ENCODE measurements at regions not wholly inside any gene's neighbourhood (a gene's known extent, or its start where the extent isn't known, plus 50 kb on each side); places are given as distances from the start of the nearest gene placed in this dataset.

DNA sequence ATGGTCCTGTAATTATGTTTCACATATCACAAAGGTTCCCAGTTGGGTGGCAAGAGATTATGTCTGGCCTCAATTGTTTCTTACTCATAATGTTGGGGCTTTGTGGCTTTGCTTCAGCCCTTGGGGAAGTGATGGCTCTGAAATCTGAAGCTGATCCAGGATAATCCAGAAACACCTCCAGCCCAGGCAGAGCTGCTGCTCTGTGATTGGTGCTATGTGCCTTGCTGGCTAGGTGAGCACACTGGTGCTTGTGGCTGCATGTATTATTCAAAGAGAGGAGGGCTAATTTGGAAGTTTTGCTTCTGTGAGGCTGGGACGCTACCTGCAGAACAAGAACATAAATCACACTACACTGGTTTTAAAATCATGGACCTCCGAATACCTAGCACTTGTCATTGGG lies 346.6 kb upstream of the MGMT start:
- Histone ChIP-seq H3K36me3 (ENCODE audit: insufficient read depth, low read length) (no peaks in the 10 kb centered on the region), H3K27me3 (ENCODE audit: control insufficient read depth, insufficient read depth, low read length) (no peaks in the 10 kb centered on the region), H3K9me3 (replicated peaks; ENCODE audit: low read length) (peaks cover 5% of the 10 kb centered on the region), H3K4me3 (ENCODE audit: low read length) (no peak overlapping the region), H3K4me1 (ENCODE audit: control insufficient read depth, insufficient read depth, low read length) (no peaks in the 10 kb centered on the region), H3K9ac (ENCODE audit: low read depth, low read length) (no peak overlapping the region), H3K4me2 (ENCODE audit: low read length) (no peak overlapping the region)

DNA sequence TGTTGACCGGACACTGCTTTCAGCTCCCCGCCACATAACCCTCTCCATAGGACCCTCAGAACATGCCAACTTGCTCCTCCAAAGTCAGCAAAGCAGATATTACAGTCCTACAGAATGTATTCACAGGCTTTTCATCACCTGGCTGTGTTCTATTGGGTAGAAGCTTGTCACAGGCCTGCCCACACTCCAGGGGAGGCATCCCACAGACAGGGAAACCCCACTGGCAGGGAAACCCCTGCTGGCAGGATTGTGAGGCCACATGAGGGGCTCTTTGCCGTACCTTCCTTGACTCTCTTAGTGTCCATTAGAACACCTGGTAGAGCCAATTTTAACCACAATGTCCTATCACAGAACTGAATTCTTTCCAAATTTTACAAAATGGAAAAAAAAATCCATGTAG lies 344.2 kb upstream of the MGMT start:
- H3K9me3 ChIP-seq (replicated peaks; ENCODE audit: low read length), result peaks cover 3% of the 10 kb centered on the region
- no peaks in the 10 kb centered on the region for H3K27me3 ChIP-seq (ENCODE audit: control insufficient read depth, insufficient read depth, low read length)
- H3K4me3 ChIP-seq (ENCODE audit: low read length), result no peak overlapping the region
- H3K36me3 ChIP-seq (ENCODE audit: insufficient read depth, low read length), result no peaks in the 10 kb centered on the region
- H3K9ac ChIP-seq (ENCODE audit: low read depth, low read length), result no peak overlapping the region
- no peaks in the 10 kb centered on the region for H3K4me1 ChIP-seq (ENCODE audit: control insufficient read depth, insufficient read depth, low read length)
- H3K4me2 ChIP-seq (ENCODE audit: low read length), result no peak overlapping the region

DNA sequence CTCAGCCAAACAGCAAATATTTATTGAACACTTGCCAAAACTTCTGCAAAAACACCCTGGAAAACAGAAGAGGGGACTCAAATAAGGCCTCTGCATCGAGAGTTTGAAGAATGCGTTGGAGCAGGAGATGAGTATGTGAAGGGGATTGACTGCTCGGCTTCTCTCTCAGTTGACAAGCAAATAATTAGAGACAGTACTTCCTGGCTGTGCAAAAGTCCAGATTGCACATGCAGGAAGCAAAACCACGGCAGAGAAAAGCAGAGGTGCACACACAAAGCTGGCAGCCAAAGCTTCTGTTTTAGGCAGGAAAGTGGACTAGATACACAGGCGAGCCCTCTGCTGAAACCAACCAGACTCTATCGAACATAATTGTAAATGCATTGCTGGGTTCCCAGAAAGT lies 343.6 kb upstream of the MGMT start:
- Histone ChIP-seq H3K4me2 (ENCODE audit: low read length) (no peak overlapping the region), H3K4me3 (ENCODE audit: low read length) (no peak overlapping the region), H3K9me3 (replicated peaks; ENCODE audit: low read length) (no peaks in the 10 kb centered on the region), H3K27me3 (ENCODE audit: control insufficient read depth, insufficient read depth, low read length) (no peaks in the 10 kb centered on the region), H3K36me3 (ENCODE audit: insufficient read depth, low read length) (no peaks in the 10 kb centered on the region), H3K4me1 (ENCODE audit: control insufficient read depth, insufficient read depth, low read length) (no peaks in the 10 kb centered on the region), H3K9ac (ENCODE audit: low read depth, low read length) (no peak overlapping the region)

DNA sequence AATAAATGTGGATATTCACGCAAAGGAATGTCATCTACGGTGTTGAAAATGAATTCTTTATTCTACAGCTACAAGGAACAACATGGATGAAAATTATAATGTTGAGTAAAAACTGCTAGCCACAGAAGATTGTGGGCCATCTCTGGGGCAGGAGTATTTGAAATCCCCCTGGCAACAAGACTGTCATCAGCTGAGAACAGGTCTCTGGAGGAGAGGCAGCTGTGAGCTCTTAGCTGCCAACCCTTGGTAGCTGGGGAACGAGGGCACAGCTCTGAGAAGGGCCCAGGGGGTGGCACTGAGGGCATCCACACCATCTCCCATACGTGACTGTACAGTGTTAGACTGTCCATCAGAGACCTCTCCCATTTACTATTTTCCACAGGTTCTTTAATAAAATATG lies 340.1 kb upstream of the MGMT start:
- Histone ChIP-seq H3K4me3 (ENCODE audit: low read length) (no peak overlapping the region), H3K27me3 (ENCODE audit: control insufficient read depth, insufficient read depth, low read length) (no peaks in the 10 kb centered on the region), H3K36me3 (ENCODE audit: insufficient read depth, low read length) (no peaks in the 10 kb centered on the region), H3K4me1 (ENCODE audit: control insufficient read depth, insufficient read depth, low read length) (no peaks in the 10 kb centered on the region), H3K9me3 (replicated peaks; ENCODE audit: low read length) (no peaks in the 10 kb centered on the region), H3K4me2 (ENCODE audit: low read length) (no peak overlapping the region), H3K9ac (ENCODE audit: low read depth, low read length) (no peak overlapping the region)

DNA sequence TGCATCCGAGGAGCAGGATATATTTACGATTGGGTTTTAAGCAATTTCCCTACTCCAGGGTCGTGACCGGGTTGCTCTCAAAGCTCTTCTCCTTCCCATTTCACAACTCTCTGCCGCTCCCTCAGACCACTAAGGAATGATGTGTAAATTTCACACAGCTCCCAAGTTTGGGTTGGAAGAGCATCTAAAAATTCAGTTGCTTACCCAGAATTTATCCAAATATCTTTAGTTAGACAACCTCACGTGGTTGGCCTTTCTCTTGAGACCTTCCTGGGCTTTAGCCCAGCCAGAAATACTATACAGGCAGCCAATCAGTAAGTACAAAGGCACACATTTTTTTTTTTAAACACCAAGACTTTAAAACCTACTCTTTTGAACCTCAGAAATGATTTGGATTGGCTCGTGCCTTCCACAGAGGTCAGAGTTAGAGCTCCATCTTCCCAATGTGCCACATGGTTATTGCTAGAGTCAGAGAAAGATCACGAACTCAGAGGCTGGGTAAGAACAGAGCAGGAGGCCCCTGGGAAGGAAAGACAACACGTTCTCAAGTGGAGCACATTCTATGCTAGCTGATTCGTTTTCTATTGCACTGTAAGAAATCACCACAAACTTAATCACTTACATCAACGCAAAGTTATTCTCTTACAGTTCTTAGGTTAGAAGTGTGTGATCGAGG lies 335.4 kb upstream of the MGMT start:
- Histone ChIP-seq H3K9ac (ENCODE audit: low read depth, low read length) (no peak overlapping the region), H3K4me1 (ENCODE audit: control insufficient read depth, insufficient read depth, low read length) (no peaks in the 10 kb centered on the region), H3K4me3 (ENCODE audit: low read length) (no peak overlapping the region), H3K9me3 (replicated peaks; ENCODE audit: low read length) (no peaks in the 10 kb centered on the region), H3K36me3 (ENCODE audit: insufficient read depth, low read length) (no peaks in the 10 kb centered on the region), H3K27me3 (ENCODE audit: control insufficient read depth, insufficient read depth, low read length) (no peaks in the 10 kb centered on the region), H3K4me2 (ENCODE audit: low read length) (no peak overlapping the region)

DNA sequence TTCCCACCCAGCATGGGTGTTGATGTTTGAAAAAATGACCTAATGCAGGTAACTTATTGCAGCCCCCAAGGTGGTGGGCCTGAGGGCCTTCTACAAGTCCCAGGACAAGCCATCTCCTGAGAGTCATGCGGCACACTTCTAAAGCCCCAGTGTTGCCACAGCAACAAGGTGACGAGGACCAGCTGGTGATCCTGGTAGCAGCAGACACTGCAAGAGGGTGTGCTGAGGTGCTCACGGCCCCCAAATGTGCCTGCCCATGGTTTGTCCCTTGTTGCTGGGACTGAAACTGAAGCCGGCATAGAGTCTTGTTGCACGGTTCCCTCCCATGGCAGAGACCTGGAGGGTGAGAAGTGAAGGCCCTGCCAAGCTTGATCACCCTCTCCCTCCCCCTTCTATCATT lies 333.2 kb upstream of the MGMT start:
- no peaks in the 10 kb centered on the region for H3K27me3 ChIP-seq (ENCODE audit: control insufficient read depth, insufficient read depth, low read length)
- no peaks in the 10 kb centered on the region for H3K9me3 ChIP-seq (replicated peaks; ENCODE audit: low read length)
- H3K4me1 ChIP-seq (ENCODE audit: control insufficient read depth, insufficient read depth, low read length), result no peaks in the 10 kb centered on the region
- no peak overlapping the region for H3K4me3 ChIP-seq (ENCODE audit: low read length)
- no peak overlapping the region for H3K4me2 ChIP-seq (ENCODE audit: low read length)
- no peak overlapping the region for H3K9ac ChIP-seq (ENCODE audit: low read depth, low read length)
- H3K36me3 ChIP-seq (ENCODE audit: insufficient read depth, low read length), result no peaks in the 10 kb centered on the region

DNA sequence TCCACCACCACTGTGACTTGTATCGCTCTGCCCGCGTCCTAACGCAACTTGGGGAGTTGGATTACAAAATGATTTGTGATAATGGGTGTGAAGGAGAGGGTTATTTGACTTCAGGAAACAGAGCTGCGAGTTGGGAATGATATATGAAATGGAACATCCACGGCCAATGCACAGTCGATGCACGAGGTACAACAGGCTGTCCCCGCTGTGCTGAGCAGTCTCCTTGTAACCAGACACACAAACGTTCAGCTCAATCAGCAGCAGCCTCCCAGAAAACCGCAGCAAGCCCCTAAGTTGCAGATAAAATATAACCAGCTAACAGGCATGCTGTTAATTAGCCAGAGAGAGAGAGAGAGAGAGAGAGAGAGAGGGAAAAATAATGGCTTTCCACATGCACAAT lies 332.7 kb upstream of the MGMT start:
- no peaks in the 10 kb centered on the region for H3K9me3 ChIP-seq (replicated peaks; ENCODE audit: low read length)
- no peaks in the 10 kb centered on the region for H3K36me3 ChIP-seq (ENCODE audit: insufficient read depth, low read length)
- H3K4me1 ChIP-seq (ENCODE audit: control insufficient read depth, insufficient read depth, low read length), result no peaks in the 10 kb centered on the region
- H3K4me2 ChIP-seq (ENCODE audit: low read length), result no peak overlapping the region
- no peaks in the 10 kb centered on the region for H3K27me3 ChIP-seq (ENCODE audit: control insufficient read depth, insufficient read depth, low read length)
- no peak overlapping the region for H3K9ac ChIP-seq (ENCODE audit: low read depth, low read length)
- H3K4me3 ChIP-seq (ENCODE audit: low read length), result no peak overlapping the region

DNA sequence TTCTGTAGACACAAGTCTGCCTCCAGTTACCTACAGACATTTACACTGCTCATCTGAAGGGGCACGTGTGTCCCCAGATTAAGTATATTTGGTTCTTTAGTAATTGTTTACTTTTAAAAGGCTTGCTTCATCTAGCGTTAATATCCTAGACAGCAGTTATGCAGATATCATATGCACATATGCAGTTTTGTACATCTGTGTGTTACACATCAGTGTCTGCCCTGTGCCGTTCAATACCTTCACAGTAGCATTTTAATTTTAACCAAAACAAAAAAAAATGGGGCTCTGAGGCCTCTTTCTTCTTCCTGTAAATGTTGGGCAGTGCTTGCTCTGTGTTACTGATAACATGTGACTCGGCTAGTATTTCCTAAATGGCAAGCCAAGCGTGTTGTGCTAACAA lies 331.4 kb upstream of the MGMT start:
- Histone ChIP-seq H3K4me3 (ENCODE audit: low read length) (no peak overlapping the region), H3K36me3 (ENCODE audit: insufficient read depth, low read length) (no peaks in the 10 kb centered on the region), H3K4me1 (ENCODE audit: control insufficient read depth, insufficient read depth, low read length) (no peaks in the 10 kb centered on the region), H3K4me2 (ENCODE audit: low read length) (no peak overlapping the region), H3K9ac (ENCODE audit: low read depth, low read length) (no peak overlapping the region), H3K9me3 (replicated peaks; ENCODE audit: low read length) (no peaks in the 10 kb centered on the region), H3K27me3 (ENCODE audit: control insufficient read depth, insufficient read depth, low read length) (no peaks in the 10 kb centered on the region)

DNA sequence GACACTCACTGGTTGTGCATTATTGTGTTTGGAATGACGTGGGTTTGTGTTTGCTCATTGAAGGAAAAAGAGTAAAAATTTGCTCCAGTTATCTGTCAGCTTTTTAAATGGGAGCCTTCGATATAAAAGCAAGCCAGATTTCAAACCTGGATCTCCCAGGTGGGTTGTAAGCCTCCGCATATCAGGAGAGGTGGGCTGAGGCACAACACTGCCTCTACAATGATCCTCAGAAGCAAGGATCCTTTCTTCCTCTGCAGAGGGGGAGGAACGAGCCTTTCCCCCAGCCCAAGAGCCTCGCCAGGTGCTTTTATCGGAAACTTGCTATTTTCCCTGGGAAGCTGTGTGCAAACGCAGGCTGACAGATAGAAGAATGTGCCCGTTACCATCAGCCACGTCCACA lies 331.0 kb upstream of the MGMT start:
- Histone ChIP-seq H3K4me1 (ENCODE audit: control insufficient read depth, insufficient read depth, low read length) (no peaks in the 10 kb centered on the region), H3K9me3 (replicated peaks; ENCODE audit: low read length) (no peaks in the 10 kb centered on the region), H3K27me3 (ENCODE audit: control insufficient read depth, insufficient read depth, low read length) (no peaks in the 10 kb centered on the region), H3K9ac (ENCODE audit: low read depth, low read length) (no peak overlapping the region), H3K4me2 (ENCODE audit: low read length) (no peak overlapping the region), H3K4me3 (ENCODE audit: low read length) (no peak overlapping the region), H3K36me3 (ENCODE audit: insufficient read depth, low read length) (no peaks in the 10 kb centered on the region)

DNA sequence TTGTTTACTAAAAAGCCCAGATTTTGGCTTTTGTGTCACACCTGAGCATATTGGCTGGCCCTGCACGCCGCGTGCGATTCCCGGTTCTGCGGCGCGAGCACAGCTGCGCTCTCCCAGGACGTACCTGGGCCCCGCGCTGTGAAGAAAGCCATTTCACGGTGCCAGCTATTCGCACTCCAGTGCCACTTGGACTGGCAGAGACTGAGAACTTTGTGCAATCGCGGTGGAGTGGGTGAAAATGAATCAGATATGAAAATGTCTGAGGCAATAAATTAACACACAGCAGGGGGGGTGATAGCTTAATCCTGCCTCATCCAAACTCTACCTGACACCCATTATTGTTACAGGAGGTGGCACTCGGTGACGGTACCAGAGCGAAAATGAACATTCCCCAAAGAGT lies 330.1 kb upstream of the MGMT start:
- no peak overlapping the region for H3K4me2 ChIP-seq (ENCODE audit: low read length)
- no peaks in the 10 kb centered on the region for H3K36me3 ChIP-seq (ENCODE audit: insufficient read depth, low read length)
- no peaks in the 10 kb centered on the region for H3K27me3 ChIP-seq (ENCODE audit: control insufficient read depth, insufficient read depth, low read length)
- H3K9ac ChIP-seq (ENCODE audit: low read depth, low read length), result no peak overlapping the region
- H3K9me3 ChIP-seq (replicated peaks; ENCODE audit: low read length), result no peaks in the 10 kb centered on the region
- H3K4me3 ChIP-seq (ENCODE audit: low read length), result no peak overlapping the region
- no peaks in the 10 kb centered on the region for H3K4me1 ChIP-seq (ENCODE audit: control insufficient read depth, insufficient read depth, low read length)

DNA sequence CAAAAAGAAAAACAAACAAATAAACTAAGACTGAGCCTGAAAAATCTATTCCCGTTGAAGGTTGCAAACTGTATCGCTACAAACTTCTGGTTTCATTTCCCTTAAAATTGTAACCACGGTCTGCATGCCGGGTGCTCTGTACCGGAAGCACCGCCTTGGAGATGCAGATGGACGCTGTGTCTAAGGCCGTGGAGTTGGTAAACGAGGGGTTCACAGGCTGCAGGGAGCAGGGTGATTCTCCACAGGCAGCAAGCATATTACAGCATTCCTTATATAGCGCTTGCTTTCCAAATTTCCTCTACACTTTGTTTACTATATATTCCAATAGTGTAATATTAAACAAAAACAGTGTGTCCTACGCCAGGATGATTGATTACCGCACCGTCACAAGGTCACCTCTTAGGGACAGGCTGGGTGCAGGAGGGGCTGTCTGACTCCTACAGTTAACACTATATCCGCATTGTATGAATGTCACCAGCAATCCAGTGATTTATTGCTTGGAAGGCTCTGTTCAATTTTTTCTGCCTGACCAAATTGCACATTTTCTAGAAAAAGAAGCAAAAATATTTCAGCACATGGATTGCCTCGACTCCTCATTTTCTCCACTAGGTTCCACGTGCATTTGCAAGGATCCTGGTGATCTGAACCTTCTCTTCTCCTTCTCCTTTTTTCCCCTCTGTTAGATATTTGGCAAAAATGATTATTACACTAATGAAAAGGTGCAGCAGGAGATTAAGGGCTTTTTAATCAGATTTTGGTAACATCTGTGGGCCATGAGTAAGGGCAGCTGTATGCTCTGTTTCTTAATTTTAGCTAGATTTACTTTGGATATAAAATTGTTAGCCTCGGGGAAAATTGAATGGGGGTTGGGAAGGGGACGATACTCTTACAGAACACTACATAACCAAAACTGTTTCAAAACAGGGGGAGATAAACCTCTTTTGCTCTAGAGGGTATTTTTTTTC lies 325.8 kb upstream of the MGMT start:
- no peak overlapping the region for H3K4me3 ChIP-seq (ENCODE audit: low read length)
- no peaks in the 10 kb centered on the region for H3K9me3 ChIP-seq (replicated peaks; ENCODE audit: low read length)
- no peak overlapping the region for H3K9ac ChIP-seq (ENCODE audit: low read depth, low read length)
- H3K36me3 ChIP-seq (ENCODE audit: insufficient read depth, low read length), result no peaks in the 10 kb centered on the region
- H3K4me2 ChIP-seq (ENCODE audit: low read length), result no peak overlapping the region
- no peaks in the 10 kb centered on the region for H3K27me3 ChIP-seq (ENCODE audit: control insufficient read depth, insufficient read depth, low read length)
- no peaks in the 10 kb centered on the region for H3K4me1 ChIP-seq (ENCODE audit: control insufficient read depth, insufficient read depth, low read length)

DNA sequence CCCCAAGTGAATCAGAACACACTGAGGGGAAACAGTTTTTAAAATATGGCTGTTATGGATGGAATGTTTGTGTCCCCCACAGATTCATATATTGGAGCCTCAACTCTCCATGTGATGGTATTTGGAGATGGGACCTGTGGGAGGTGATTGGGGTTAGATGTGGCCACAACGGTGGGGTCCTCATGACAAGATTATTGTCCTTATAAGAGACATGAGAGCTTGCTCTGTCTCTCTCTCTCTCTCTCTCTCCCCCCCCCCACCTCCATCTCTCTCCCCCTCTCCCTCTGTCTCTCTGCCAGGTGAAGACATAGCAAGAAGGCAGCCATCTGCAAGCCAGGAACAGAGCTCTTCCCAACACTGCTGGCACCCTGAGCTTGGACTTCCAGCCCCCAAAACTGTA lies 315.8 kb upstream of the MGMT start:
- Histone ChIP-seq H3K27me3 (ENCODE audit: control insufficient read depth, insufficient read depth, low read length) (no peaks in the 10 kb centered on the region), H3K9me3 (replicated peaks; ENCODE audit: low read length) (peaks cover 4% of the 10 kb centered on the region), H3K4me3 (ENCODE audit: low read length) (no peak overlapping the region), H3K9ac (ENCODE audit: low read depth, low read length) (no peak overlapping the region), H3K36me3 (ENCODE audit: insufficient read depth, low read length) (no peaks in the 10 kb centered on the region), H3K4me2 (ENCODE audit: low read length) (no peak overlapping the region), H3K4me1 (ENCODE audit: control insufficient read depth, insufficient read depth, low read length) (no peaks in the 10 kb centered on the region)
